A549 (cell line): ENCODE measurements at regions not wholly inside any gene's neighbourhood (a gene's known extent, or its start where the extent isn't known, plus 50 kb on each side); places are given as distances from the start of the nearest gene placed in this dataset.

Experiments used
- ATAC-seq, 2 experiments: fragments of 200-7000 bp in 1 of 2; fragments of >200 bp in 1 of 2; cut with Nextera tagmentation in 1 of 2; cut with Tn5 transposase in 1 of 2; 3 replicates each; pipeline versions ENCODE4 v1.8.0 to v1.9.1; 2018 to 2020; ENCODE audit warnings: mild to moderate bottlenecking in 1 of 2, moderate library complexity in 1 of 2
- CTCF ChIA-PET: fragments of 300-600 bp; sonication (Branson Sonifier 250); formaldehyde crosslinking; extraction: SDS; loops from one replicate; lab custom pipeline; 2021; ENCODE audit warnings: antibody characterized with exemption, inconsistent platforms; lab: Yijun Ruan, JAX
- POLR2A ChIA-PET: fragments of 350-600 bp; formaldehyde crosslinking; extraction: SDS; loops from one replicate; lab custom pipeline; 2021; ENCODE audit warnings: antibody characterized with exemption, inconsistent platforms; lab: Yijun Ruan, JAX
- DNase-seq, 2 experiments: peaks; one replicate each; pipeline versions ENCODE4 v3.0.0 to v3.0.0-alpha.2; 2011 to 2016; ENCODE audit warnings: low read depth in 1 of 2, low spot score in 1 of 2
- FAIRE-seq: peaks from 2 replicates; lab custom pipeline; 2011; peaks lifted over from hg19 to GRCh38; lab: Jason Lieb, UNC
- H3K27ac ChIP-seq, 2 experiments: fragments of >200 bp; sonication (Bioruptor Twin); formaldehyde crosslinking; 3 replicates each; pipeline ENCODE4 v1.5.1; 2016 to 2017
- H3K4me1 ChIP-seq: fragments of >200 bp; sonication (Bioruptor Twin); formaldehyde crosslinking; 3 replicates; pipeline ENCODE4 v1.6.1; 2016
- H3K4me2 ChIP-seq: fragments of >200 bp; sonication (Bioruptor Twin); formaldehyde crosslinking; 3 replicates; pipeline ENCODE4 v1.6.1; 2016
- H3K4me3 ChIP-seq: fragments of >200 bp; sonication (Bioruptor Twin); formaldehyde crosslinking; 3 replicates; pipeline ENCODE4 v1.5.1; 2016
- H3K9me3 ChIP-seq: fragments of >200 bp; sonication (Bioruptor Twin); formaldehyde crosslinking; 3 replicates; pipeline ENCODE4 v1.6.1; 2016
- CBX8 ChIP-seq: fragments of 200-600 bp; sonication (generic); IDR thresholded peaks from 2 replicates; pipeline ENCODE4 v1.6.1; 2016
- CHD2 ChIP-seq: fragments of 150-350 bp; IDR thresholded peaks from 2 replicates; pipeline ENCODE4 v1.6.1; 2014; ENCODE audit warnings: low read length; ENCODE audit not compliant: partially characterized antibody
- CHD4 ChIP-seq: fragments of 200-600 bp; sonication (generic); IDR thresholded peaks from 2 replicates; pipeline ENCODE4 v1.6.1; 2016; ENCODE audit warnings: antibody characterized with exemption, mild to moderate bottlenecking, borderline replicate concordance
- FOSL2 ChIP-seq, 2 experiments: fragments of 450-650 bp in 1 of 2; fragments of >200 bp in 1 of 2; sonication (Bioruptor Twin) in 1 of 2; formaldehyde crosslinking; IDR thresholded peaks; 2 replicates each; pipeline versions ENCODE4 v1.5.0 to v1.6.1; 2016 to 2020; ENCODE audit warnings: mild to moderate bottlenecking in 1 of 2, moderate library complexity in 1 of 2
- HEYL ChIP-seq: fragments of 250-450 bp; sonication (Bioruptor Pico); IDR thresholded peaks from 2 replicates; pipeline ENCODE4 v1.8.0; 2021; ENCODE audit warnings: mild to moderate bottlenecking, moderate library complexity
- JUNB ChIP-seq: fragments of >200 bp; sonication (Bioruptor Twin); formaldehyde crosslinking; IDR thresholded peaks from 2 replicates; pipeline ENCODE4 v1.6.1; 2016
- KDM1A ChIP-seq: fragments of 200-600 bp; sonication (generic); IDR thresholded peaks from 2 replicates; pipeline ENCODE4 v1.6.1; 2016; ENCODE audit warnings: low read depth, mild to moderate bottlenecking
- KDM5A ChIP-seq: fragments of 200-600 bp; sonication (generic); IDR thresholded peaks from 2 replicates; pipeline ENCODE4 v1.6.1; 2016; ENCODE audit warnings: antibody characterized with exemption, mild to moderate bottlenecking
- NFE2L2 ChIP-seq: fragments of 150-350 bp; conservative IDR thresholded peaks from 2 replicates; pipeline ENCODE4 v1.6.1; 2014; ENCODE audit warnings: low read length
- NPAS2 ChIP-seq: fragments of 250-450 bp; sonication (Bioruptor Pico); IDR thresholded peaks from 2 replicates; pipeline ENCODE4 v1.8.0; 2022; ENCODE audit warnings: mild to moderate bottlenecking, moderate library complexity, borderline replicate concordance
- NR3C1 ChIP-seq: fragments of >200 bp; sonication (Bioruptor Twin); formaldehyde crosslinking; IDR thresholded peaks from 3 replicates; pipeline ENCODE4 v1.6.1; 2017
- PHF8 ChIP-seq: fragments of 200-600 bp; sonication (generic); IDR thresholded peaks from 2 replicates; pipeline ENCODE4 v1.6.1; 2016; ENCODE audit warnings: low read depth, mild to moderate bottlenecking, antibody characterized with exemption, moderate library complexity, borderline replicate concordance
- RARB ChIP-seq: fragments of 250-450 bp; sonication (Bioruptor Pico); IDR thresholded peaks from 2 replicates; pipeline ENCODE4 v1.8.0; 2021; ENCODE audit warnings: mild to moderate bottlenecking, moderate library complexity
- RNF2 ChIP-seq: fragments of 200-600 bp; sonication (generic); IDR thresholded peaks from 2 replicates; pipeline ENCODE4 v1.6.1; 2016; ENCODE audit warnings: low read depth, mild to moderate bottlenecking, antibody characterized with exemption, moderate library complexity, borderline replicate concordance
- SMC3 ChIP-seq: fragments of >200 bp; sonication (Bioruptor Twin); formaldehyde crosslinking; IDR thresholded peaks from 3 replicates; pipeline ENCODE4 v1.6.1; 2018; ENCODE audit warnings: inconsistent platforms
- TFCP2L1 ChIP-seq: fragments of 250-450 bp; sonication (Bioruptor Pico); IDR thresholded peaks from 2 replicates; pipeline ENCODE4 v1.5.0; 2021; ENCODE audit warnings: mild to moderate bottlenecking
- TP53 ChIP-seq: fragments of 250-450 bp; sonication (Bioruptor Pico); IDR thresholded peaks from 2 replicates; pipeline ENCODE4 v1.5.0; 2021; ENCODE audit warnings: mild to moderate bottlenecking, moderate library complexity
- ZC3H11A ChIP-seq: fragments of 450-650 bp; IDR thresholded peaks from 2 replicates; pipeline ENCODE4 v1.6.1; 2014; ENCODE audit warnings: antibody characterized with exemption, mild to moderate bottlenecking
- ZSCAN20 ChIP-seq: fragments of 250-450 bp; sonication (Bioruptor Pico); IDR thresholded peaks from 2 replicates; pipeline ENCODE4 v1.8.0; 2022; ENCODE audit warnings: mild to moderate bottlenecking, moderate library complexity
- WGBS: methylation state at CpG from one replicate; pipeline ENCODE4 v1.1.6; 2017; ENCODE audit errors: missing lambda C conversion rate; 5-methylcytosine and 5-hydroxymethylcytosine counted together
- TF ChIP-seq, protein P1 (sequence below): IDR thresholded peaks from 2 replicates; pipeline ENCODE4 v1.6.1; 2012
- TF ChIP-seq, protein P2 (sequence below): fragments of >200 bp; sonication (Bioruptor Twin); formaldehyde crosslinking; IDR thresholded peaks from 2 replicates; pipeline ENCODE4 v1.6.1; 2016
- TF ChIP-seq, protein P3 (sequence below): fragments of 250-450 bp; sonication (Bioruptor Pico); IDR thresholded peaks from 2 replicates; pipeline ENCODE4 v1.5.0; 2021; ENCODE audit warnings: mild to moderate bottlenecking, moderate library complexity, borderline replicate concordance
- TF ChIP-seq, protein P4 (sequence below): fragments of >200 bp; sonication (Bioruptor Twin); formaldehyde crosslinking; IDR thresholded peaks from 3 replicates; pipeline ENCODE4 v1.5.1; 2016
- TF ChIP-seq, protein P5 (sequence below): fragments of >200 bp; sonication (Bioruptor Twin); formaldehyde crosslinking; IDR thresholded peaks from 3 replicates; pipeline ENCODE4 v1.6.1; 2016
- TF ChIP-seq, protein P6 (sequence below): IDR thresholded peaks from 2 replicates; pipeline ENCODE4 v1.6.1; 2012

DNA sequence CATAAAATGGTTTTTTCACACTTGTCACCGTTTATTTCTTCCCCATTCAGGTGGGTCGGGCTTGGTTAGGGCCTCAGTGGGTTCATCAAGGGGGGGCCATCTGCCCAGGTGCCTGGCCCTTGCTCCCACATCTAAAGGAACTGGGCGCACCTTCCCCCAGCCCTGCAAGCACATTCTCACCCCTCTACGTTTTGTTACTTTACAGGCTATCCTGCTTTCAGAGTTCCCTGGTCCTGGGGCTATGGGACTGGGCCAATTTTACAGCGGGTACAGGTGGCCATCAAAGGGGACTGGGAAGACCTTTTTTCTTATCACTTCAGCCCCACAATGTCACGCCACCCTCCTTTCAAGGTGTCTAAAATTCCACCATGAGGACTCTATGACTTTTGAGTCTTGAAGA is 71.8 kb upstream of the HAAO start:
- WGBS, result 52% methylated on average over 6 of the region's 6 CpGs

DNA sequence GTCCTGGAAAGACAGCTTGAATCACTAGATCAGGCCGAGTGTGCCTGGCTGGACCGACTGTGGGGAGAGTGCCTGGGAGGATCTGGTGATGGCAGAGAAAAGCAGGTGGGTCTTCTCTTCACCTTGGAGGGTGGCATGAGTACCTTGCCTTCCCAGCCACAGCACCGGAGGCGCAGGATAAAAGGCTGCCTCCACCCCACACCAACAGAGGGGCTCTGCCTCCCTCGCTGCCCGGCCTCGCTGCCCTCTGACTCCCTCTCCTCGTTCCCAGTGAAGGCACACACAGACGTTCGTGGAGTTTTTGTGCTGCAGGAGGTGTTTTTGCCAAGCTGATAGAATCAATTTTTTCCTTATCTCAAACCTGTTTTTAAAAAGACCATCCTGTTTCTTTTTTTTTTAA is 71.4 kb upstream of the HAAO start:
- FAIRE-seq (no peak), DNase-seq (no peak)
- WGBS, result 81% methylated on average over 10 of the region's 10 CpGs

More for the DNA sequence above, 71.8 kb upstream of the HAAO start:
- ATAC-seq, result no peak
- DNase-seq, result no peak
- Histone ChIP-seq H3K4me2 (no peak overlapping the region), H3K4me1 (no peaks in the 10 kb centered on the region), H3K4me3 (no peak overlapping the region), H3K9me3 (peaks cover 15% of the 10 kb centered on the region; the same call in 2 of the 3 replicates), H3K27ac (no peak overlapping the region)
- no peak for FAIRE-seq
- CTCF ChIA-PET, result no interaction called here
- POLR2A ChIA-PET, result no interaction called here
- TF ChIP-seq TP53 (CRISPR knock-in tag) (no peak), PHF8 (no peak), KDM5A (no peak), NFE2L2 (no peak), HEYL (CRISPR knock-in tag) (no peak), SMC3 (no peak), CBX8 (no peak), TFCP2L1 (CRISPR knock-in tag) (no peak), RNF2 (no peak), ZSCAN20 (CRISPR knock-in tag) (no peak), FOSL2 (IDR thresholded peaks at IDR 0.05) (no peak), FOSL2 (CRISPR knock-in tag; IDR thresholded peaks at IDR 0.05) (no peak), NPAS2 (no peak), CHD4 (no peak)
- TF ChIP-seq, protein P1, sequence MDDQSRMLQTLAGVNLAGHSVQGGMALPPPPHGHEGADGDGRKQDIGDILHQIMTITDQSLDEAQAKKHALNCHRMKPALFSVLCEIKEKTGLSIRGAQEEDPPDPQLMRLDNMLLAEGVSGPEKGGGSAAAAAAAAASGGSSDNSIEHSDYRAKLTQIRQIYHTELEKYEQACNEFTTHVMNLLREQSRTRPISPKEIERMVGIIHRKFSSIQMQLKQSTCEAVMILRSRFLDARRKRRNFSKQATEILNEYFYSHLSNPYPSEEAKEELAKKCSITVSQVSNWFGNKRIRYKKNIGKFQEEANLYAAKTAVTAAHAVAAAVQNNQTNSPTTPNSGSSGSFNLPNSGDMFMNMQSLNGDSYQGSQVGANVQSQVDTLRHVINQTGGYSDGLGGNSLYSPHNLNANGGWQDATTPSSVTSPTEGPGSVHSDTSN, result no peak
- TF ChIP-seq, protein P2, sequence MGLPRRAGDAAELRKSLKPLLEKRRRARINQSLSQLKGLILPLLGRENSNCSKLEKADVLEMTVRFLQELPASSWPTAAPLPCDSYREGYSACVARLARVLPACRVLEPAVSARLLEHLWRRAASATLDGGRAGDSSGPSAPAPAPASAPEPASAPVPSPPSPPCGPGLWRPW, result no peak
- TF ChIP-seq, protein P3, sequence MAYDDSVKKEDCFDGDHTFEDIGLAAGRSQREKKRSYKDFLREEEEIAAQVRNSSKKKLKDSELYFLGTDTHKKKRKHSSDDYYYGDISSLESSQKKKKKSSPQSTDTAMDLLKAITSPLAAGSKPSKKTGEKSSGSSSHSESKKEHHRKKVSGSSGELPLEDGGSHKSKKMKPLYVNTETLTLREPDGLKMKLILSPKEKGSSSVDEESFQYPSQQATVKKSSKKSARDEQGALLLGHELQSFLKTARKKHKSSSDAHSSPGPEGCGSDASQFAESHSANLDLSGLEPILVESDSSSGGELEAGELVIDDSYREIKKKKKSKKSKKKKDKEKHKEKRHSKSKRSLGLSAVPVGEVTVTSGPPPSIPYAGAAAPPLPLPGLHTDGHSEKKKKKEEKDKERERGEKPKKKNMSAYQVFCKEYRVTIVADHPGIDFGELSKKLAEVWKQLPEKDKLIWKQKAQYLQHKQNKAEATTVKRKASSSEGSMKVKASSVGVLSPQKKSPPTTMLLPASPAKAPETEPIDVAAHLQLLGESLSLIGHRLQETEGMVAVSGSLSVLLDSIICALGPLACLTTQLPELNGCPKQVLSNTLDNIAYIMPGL (CRISPR knock-in tag), result no peak
- TF ChIP-seq, protein P4, sequence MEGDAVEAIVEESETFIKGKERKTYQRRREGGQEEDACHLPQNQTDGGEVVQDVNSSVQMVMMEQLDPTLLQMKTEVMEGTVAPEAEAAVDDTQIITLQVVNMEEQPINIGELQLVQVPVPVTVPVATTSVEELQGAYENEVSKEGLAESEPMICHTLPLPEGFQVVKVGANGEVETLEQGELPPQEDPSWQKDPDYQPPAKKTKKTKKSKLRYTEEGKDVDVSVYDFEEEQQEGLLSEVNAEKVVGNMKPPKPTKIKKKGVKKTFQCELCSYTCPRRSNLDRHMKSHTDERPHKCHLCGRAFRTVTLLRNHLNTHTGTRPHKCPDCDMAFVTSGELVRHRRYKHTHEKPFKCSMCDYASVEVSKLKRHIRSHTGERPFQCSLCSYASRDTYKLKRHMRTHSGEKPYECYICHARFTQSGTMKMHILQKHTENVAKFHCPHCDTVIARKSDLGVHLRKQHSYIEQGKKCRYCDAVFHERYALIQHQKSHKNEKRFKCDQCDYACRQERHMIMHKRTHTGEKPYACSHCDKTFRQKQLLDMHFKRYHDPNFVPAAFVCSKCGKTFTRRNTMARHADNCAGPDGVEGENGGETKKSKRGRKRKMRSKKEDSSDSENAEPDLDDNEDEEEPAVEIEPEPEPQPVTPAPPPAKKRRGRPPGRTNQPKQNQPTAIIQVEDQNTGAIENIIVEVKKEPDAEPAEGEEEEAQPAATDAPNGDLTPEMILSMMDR, result no peak
- TF ChIP-seq, protein P5, sequence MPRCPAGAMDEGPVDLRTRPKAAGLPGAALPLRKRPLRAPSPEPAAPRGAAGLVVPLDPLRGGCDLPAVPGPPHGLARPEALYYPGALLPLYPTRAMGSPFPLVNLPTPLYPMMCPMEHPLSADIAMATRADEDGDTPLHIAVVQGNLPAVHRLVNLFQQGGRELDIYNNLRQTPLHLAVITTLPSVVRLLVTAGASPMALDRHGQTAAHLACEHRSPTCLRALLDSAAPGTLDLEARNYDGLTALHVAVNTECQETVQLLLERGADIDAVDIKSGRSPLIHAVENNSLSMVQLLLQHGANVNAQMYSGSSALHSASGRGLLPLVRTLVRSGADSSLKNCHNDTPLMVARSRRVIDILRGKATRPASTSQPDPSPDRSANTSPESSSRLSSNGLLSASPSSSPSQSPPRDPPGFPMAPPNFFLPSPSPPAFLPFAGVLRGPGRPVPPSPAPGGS, result no peak

More for the DNA sequence above, 71.4 kb upstream of the HAAO start:
- POLR2A ChIA-PET, result no interaction called here
- peaks cover 12% of the 10 kb centered on the region for H3K9me3 ChIP-seq
- H3K4me1 ChIP-seq, result no peaks in the 10 kb centered on the region
- H3K27ac ChIP-seq, result no peak overlapping the region
- ATAC-seq, result no peak; a peak in 1 of 6 replicates
- H3K4me3 ChIP-seq, result no peak overlapping the region
- TF ChIP-seq PHF8 (no peak), RARB (CRISPR knock-in tag) (no peak), JUNB (no peak), ZC3H11A (no peak), CHD2 (no peak), NR3C1 (no peak), KDM5A (no peak), KDM1A (no peak)
- TF ChIP-seq, protein P5, result no peak
- TF ChIP-seq, protein P1, result no peak
- TF ChIP-seq, protein P6, sequence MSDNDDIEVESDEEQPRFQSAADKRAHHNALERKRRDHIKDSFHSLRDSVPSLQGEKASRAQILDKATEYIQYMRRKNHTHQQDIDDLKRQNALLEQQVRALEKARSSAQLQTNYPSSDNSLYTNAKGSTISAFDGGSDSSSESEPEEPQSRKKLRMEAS, result no peak
- CTCF ChIA-PET, result no interaction called here
- H3K4me2 ChIP-seq, result no peak overlapping the region
